ENCODE measurements at regions not wholly inside any gene's neighbourhood (a gene's known extent, or its start where the extent isn't known, plus 50 kb on each side); places are given as distances from the start of the nearest gene placed in this dataset.

GRCh38 chr11:25860677-25861450, 471.1 kb upstream of the ANO3 start:
- ChIA-PET POLR2A (interaction anchor here (0.7 kb wide), 2 partner anchors 17 to 566 kb away, joined by 4 to 5 read pairs; no protein-coding TSS in a partner anchor), CTCF (ENCODE audit: unreplicated experiment) (no interaction called here)
- no peak for DNase-seq (ENCODE audit: low spot score)
- Histone ChIP-seq H3K9me3 (ENCODE audit: low read length) (no peaks in the 10 kb centered on the region), H2AFZ (ENCODE audit: low read length) (no peak overlapping the region), H3K9me2 (ENCODE audit: insufficient read depth, low read length) (no peaks in the 10 kb centered on the region), H3K4me1 (ENCODE audit: insufficient read depth, low read length, poor library complexity, severe bottlenecking) (no peaks in the 10 kb centered on the region), H3K36me3 (ENCODE audit: insufficient read depth, low read length) (no peaks in the 10 kb centered on the region), H3K79me2 (ENCODE audit: insufficient read depth, low read depth, low read length) (no peaks in the 10 kb centered on the region), H3K4me2 (ENCODE audit: low read length) (no peak overlapping the region), H3K4me3 (ENCODE audit: low read depth, low read length, poor library complexity, severe bottlenecking) (no peak overlapping the region), H3K27ac (ENCODE audit: low read depth, low read length, poor library complexity, severe bottlenecking) (no peak overlapping the region), H4K20me1 (ENCODE audit: insufficient read depth, low read length) (no peaks in the 10 kb centered on the region)
- intact Hi-C loops (cut with micrococcal nuclease; ENCODE audit: unreplicated experiment) = no loop called here
- BruUV-seq (replicated peaks) = no TSS peak
- no peak for TF ChIP-seq EZH2phosphoT487 (IDR thresholded peaks at IDR 0.05; ENCODE audit: borderline replicate concordance, low read depth, low read length)
- no peak for TF ChIP-seq CTCF (conservative IDR thresholded peaks at IDR 0.05; ENCODE audit: low read length)

GRCh38 chr11:25862159-25862558, 469.8 kb upstream of the ANO3 start:
- no TSS peak for BruUV-seq (replicated peaks)
- H3K4me3 ChIP-seq (ENCODE audit: low read depth, low read length, poor library complexity, severe bottlenecking) = no peak overlapping the region
- H3K36me3 ChIP-seq (ENCODE audit: insufficient read depth, low read length) = no peaks in the 10 kb centered on the region
- no peaks in the 10 kb centered on the region for H3K79me2 ChIP-seq (ENCODE audit: insufficient read depth, low read depth, low read length)
- no peak for TF ChIP-seq CTCF (conservative IDR thresholded peaks at IDR 0.05; ENCODE audit: low read length)
- TF ChIP-seq EZH2phosphoT487 (IDR thresholded peaks at IDR 0.05; ENCODE audit: borderline replicate concordance, low read depth, low read length) = no peak
- H4K20me1 ChIP-seq (ENCODE audit: insufficient read depth, low read length) = no peaks in the 10 kb centered on the region
- no peak for DNase-seq (ENCODE audit: low spot score)
- H3K9me2 ChIP-seq (ENCODE audit: insufficient read depth, low read length) = no peaks in the 10 kb centered on the region
- H3K9me3 ChIP-seq (ENCODE audit: low read length) = no peaks in the 10 kb centered on the region
- POLR2A ChIA-PET = interaction anchor here (0.7 kb wide), 1 partner anchor 508 kb away, joined by 3 read pairs; no protein-coding TSS in a partner anchor
- no peaks in the 10 kb centered on the region for H3K4me1 ChIP-seq (ENCODE audit: insufficient read depth, low read length, poor library complexity, severe bottlenecking)
- H3K27ac ChIP-seq (ENCODE audit: low read depth, low read length, poor library complexity, severe bottlenecking) = no peak overlapping the region
- no peak overlapping the region for H3K4me2 ChIP-seq (ENCODE audit: low read length)
- intact Hi-C loops (cut with micrococcal nuclease; ENCODE audit: unreplicated experiment) = no loop called here
- no peak overlapping the region for H2AFZ ChIP-seq (ENCODE audit: low read length)
- CTCF ChIA-PET (ENCODE audit: unreplicated experiment) = no interaction called here

GRCh38 chr11:25863986-25864385, 467.9 kb upstream of the ANO3 start:
- H3K79me2 ChIP-seq (ENCODE audit: insufficient read depth, low read depth, low read length) = no peaks in the 10 kb centered on the region
- ChIA-PET POLR2A (interaction anchor here (0.6 kb wide), 1 partner anchor 274 kb away, joined by 3 read pairs; no protein-coding TSS in a partner anchor), CTCF (ENCODE audit: unreplicated experiment) (no interaction called here)
- no peak overlapping the region for H2AFZ ChIP-seq (ENCODE audit: low read length)
- no peak overlapping the region for H3K27ac ChIP-seq (ENCODE audit: low read depth, low read length, poor library complexity, severe bottlenecking)
- no TSS peak for BruUV-seq (replicated peaks)
- TF ChIP-seq CTCF (conservative IDR thresholded peaks at IDR 0.05; ENCODE audit: low read length) (no peak), EZH2phosphoT487 (IDR thresholded peaks at IDR 0.05; ENCODE audit: borderline replicate concordance, low read depth, low read length) (no peak)
- no peak for DNase-seq (ENCODE audit: low spot score)
- H4K20me1 ChIP-seq (ENCODE audit: insufficient read depth, low read length) = no peaks in the 10 kb centered on the region
- no peaks in the 10 kb centered on the region for H3K4me1 ChIP-seq (ENCODE audit: insufficient read depth, low read length, poor library complexity, severe bottlenecking)
- no peaks in the 10 kb centered on the region for H3K9me3 ChIP-seq (ENCODE audit: low read length)
- H3K4me3 ChIP-seq (ENCODE audit: low read depth, low read length, poor library complexity, severe bottlenecking) = no peak overlapping the region
- intact Hi-C loops (cut with micrococcal nuclease; ENCODE audit: unreplicated experiment) = no loop called here
- no peaks in the 10 kb centered on the region for H3K9me2 ChIP-seq (ENCODE audit: insufficient read depth, low read length)
- H3K4me2 ChIP-seq (ENCODE audit: low read length) = no peak overlapping the region
- H3K36me3 ChIP-seq (ENCODE audit: insufficient read depth, low read length) = no peaks in the 10 kb centered on the region
